Smooth muscle cell (in vitro differentiated cells): ENCODE measurements at regions not wholly inside any gene's neighbourhood (a gene's known extent, or its start where the extent isn't known, plus 50 kb on each side); places are given as distances from the start of the nearest gene placed in this dataset.

Source experiments
- DNase-seq: peaks from one replicate; lab custom pipeline; 2025; ENCODE audit not compliant: unreplicated experiment; lab: John Stamatoyannopoulos, UW
- H2AFZ ChIP-seq: fragments of 200-600 bp; sonication (generic); 2 replicates; pipeline ENCODE4 v1.6.0; 2016; ENCODE audit warnings: antibody characterized with exemption, low read depth, mild to moderate bottlenecking
- H3F3A ChIP-seq: fragments of 200-600 bp; sonication (generic); 2 replicates; pipeline ENCODE4 v1.6.0; 2017; ENCODE audit warnings: antibody characterized with exemption, low read depth
- H3K27ac ChIP-seq: fragments of 200-600 bp; sonication (generic); 2 replicates; pipeline ENCODE4 v1.5.1; 2016; ENCODE audit warnings: low read depth, mild to moderate bottlenecking
- H3K27me3 ChIP-seq: fragments of 200-600 bp; sonication (generic); 2 replicates; pipeline ENCODE4 v1.6.1; 2016; ENCODE audit warnings: low read depth, mild to moderate bottlenecking
- H3K36me3 ChIP-seq: fragments of 200-600 bp; sonication (generic); 2 replicates; pipeline ENCODE4 v1.5.1; 2016; ENCODE audit warnings: low read depth
- H3K4me1 ChIP-seq: fragments of 200-600 bp; sonication (generic); 2 replicates; pipeline ENCODE4 v1.5.1; 2016; ENCODE audit warnings: low read depth
- H3K4me2 ChIP-seq: fragments of 200-600 bp; sonication (generic); 2 replicates; pipeline ENCODE4 v1.6.0; 2016; ENCODE audit warnings: mild to moderate bottlenecking
- H3K4me3 ChIP-seq: fragments of 200-600 bp; sonication (generic); 2 replicates; pipeline ENCODE4 v1.5.1; 2016; ENCODE audit warnings: mild to moderate bottlenecking
- H3K79me2 ChIP-seq: fragments of 200-600 bp; sonication (generic); 2 replicates; pipeline ENCODE4 v1.6.0; 2016; ENCODE audit warnings: low read depth, mild to moderate bottlenecking
- H3K9ac ChIP-seq: fragments of 200-600 bp; sonication (generic); 2 replicates; pipeline ENCODE4 v1.6.0; 2016; ENCODE audit warnings: low read depth
- H3K9me3 ChIP-seq: fragments of 200-600 bp; sonication (generic); replicated peaks from 2 replicates; pipeline ENCODE4 v1.5.1; 2016; ENCODE audit warnings: low read depth
- H4K20me1 ChIP-seq: fragments of 200-600 bp; sonication (generic); 2 replicates; pipeline ENCODE4 v1.6.0; 2016; ENCODE audit warnings: low read depth
- CTCF ChIP-seq: fragments of 200-600 bp; sonication (generic); IDR thresholded peaks from 2 replicates; pipeline ENCODE4 v1.5.1; 2017; ENCODE audit warnings: borderline replicate concordance, mild to moderate bottlenecking, antibody characterized with exemption; ENCODE audit not compliant: insufficient read depth, poor library complexity, severe bottlenecking
- WGBS: methylation state at CpG from one replicate; pipeline ENCODE4 v1.1.7; 2016; ENCODE audit warnings: low lambda C conversion rate; 5-methylcytosine and 5-hydroxymethylcytosine counted together

GRCh38 chr6:26252077-26252472 is 112.9 kb upstream of the BTN3A2 start:
- no peaks in the 10 kb centered on the region for H4K20me1 ChIP-seq
- 2% methylated on average over 5 of the region's 5 CpGs for WGBS
- no peak for TF ChIP-seq CTCF
- H3K27ac ChIP-seq: peak overlapping the region; percentile 15
- H3K9ac ChIP-seq: peak overlapping the region; percentile 6
- no peaks in the 10 kb centered on the region for H3K36me3 ChIP-seq
- H3K4me2 ChIP-seq: peak overlapping the region; percentile 99
- peaks cover 19% of the 10 kb centered on the region for H3F3A ChIP-seq
- H3K27me3 ChIP-seq: no peaks in the 10 kb centered on the region
- no peak for DNase-seq
- peak overlapping the region; percentile 79 for H2AFZ ChIP-seq
- no peaks in the 10 kb centered on the region for H3K9me3 ChIP-seq
- H3K4me1 ChIP-seq: peaks cover 16% of the 10 kb centered on the region
- peak overlapping the region; percentile 74 for H3K4me3 ChIP-seq
- H3K79me2 ChIP-seq: peaks cover 15% of the 10 kb centered on the region

GRCh38 chr6:26254724-26255123 is 110.3 kb upstream of the BTN3A2 start:
- H2AFZ ChIP-seq: no peak overlapping the region
- DNase-seq: no peak
- H3K4me1 ChIP-seq: peaks cover 16% of the 10 kb centered on the region
- H3K4me2 ChIP-seq: no peak overlapping the region
- no peaks in the 10 kb centered on the region for H3K9me3 ChIP-seq
- 76% methylated on average over 4 of the region's 4 CpGs for WGBS
- peaks cover 15% of the 10 kb centered on the region for H3K79me2 ChIP-seq
- H3K36me3 ChIP-seq: no peaks in the 10 kb centered on the region
- no peak overlapping the region for H3K27ac ChIP-seq
- H3K27me3 ChIP-seq: no peaks in the 10 kb centered on the region
- H4K20me1 ChIP-seq: no peaks in the 10 kb centered on the region
- no peak for TF ChIP-seq CTCF
- no peak overlapping the region for H3K9ac ChIP-seq
- peaks cover 19% of the 10 kb centered on the region for H3F3A ChIP-seq
- H3K4me3 ChIP-seq: peak overlapping the region; percentile 74

GRCh38 chr6:26257272-26257671 is 107.7 kb upstream of the BTN3A2 start:
- no peak for DNase-seq
- Histone ChIP-seq H3K27me3 (no peaks in the 10 kb centered on the region), H3K27ac (no peak overlapping the region), H3K4me3 (peak overlapping the region; percentile 40), H3F3A (peaks cover 4% of the 10 kb centered on the region), H3K79me2 (peaks cover 12% of the 10 kb centered on the region), H3K4me2 (no peak overlapping the region), H4K20me1 (no peaks in the 10 kb centered on the region), H3K9me3 (no peaks in the 10 kb centered on the region), H3K36me3 (no peaks in the 10 kb centered on the region), H3K4me1 (peaks cover 13% of the 10 kb centered on the region), H2AFZ (no peak overlapping the region), H3K9ac (no peak overlapping the region)
- no peak for TF ChIP-seq CTCF
- 75% methylated on average over 7 of the region's 7 CpGs for WGBS

GRCh38 chr6:26258212-26258977 is 106.6 kb upstream of the BTN3A2 start:
- H3F3A ChIP-seq: no peaks in the 10 kb centered on the region
- H2AFZ ChIP-seq: no peak overlapping the region
- H3K27me3 ChIP-seq: no peaks in the 10 kb centered on the region
- DNase-seq: no peak
- no peaks in the 10 kb centered on the region for H3K36me3 ChIP-seq
- H3K4me3 ChIP-seq: peak overlapping the region; percentile 40
- no peak overlapping the region for H3K9ac ChIP-seq
- 88% methylated on average over 5 of the region's 5 CpGs for WGBS
- H3K9me3 ChIP-seq: no peaks in the 10 kb centered on the region
- H3K4me2 ChIP-seq: no peak overlapping the region
- H4K20me1 ChIP-seq: no peaks in the 10 kb centered on the region
- peaks cover 2% of the 10 kb centered on the region for H3K79me2 ChIP-seq
- H3K27ac ChIP-seq: no peak overlapping the region
- peaks cover 2% of the 10 kb centered on the region for H3K4me1 ChIP-seq
- no peak for TF ChIP-seq CTCF
